Endodermal cell (in vitro differentiated cells): ENCODE measurements at regions not wholly inside any gene's neighbourhood (a gene's known extent, or its start where the extent isn't known, plus 50 kb on each side); places are given as distances from the start of the nearest gene placed in this dataset.
A peak's percentile ranks its signal among the peaks of the same experiment; 100 is the strongest.

Source experiments
- DNase-seq: peaks from one replicate; pipeline ENCODE4 v3.0.0-alpha.2; 2017
- H3K27ac ChIP-seq: 2 replicates; pipeline ENCODE4 v1.5.1; 2013; ENCODE audit warnings: mild to moderate bottlenecking, low read depth, low read length, moderate library complexity
- H3K27me3 ChIP-seq: 2 replicates; pipeline ENCODE4 v1.6.1; 2013; ENCODE audit warnings: mild to moderate bottlenecking, low read length, moderate library complexity; ENCODE audit not compliant: insufficient read depth, control insufficient read depth, poor library complexity, severe bottlenecking
- H3K36me3 ChIP-seq: 2 replicates; pipeline ENCODE4 v1.7.0; 2013; ENCODE audit warnings: mild to moderate bottlenecking, low read length, moderate library complexity; ENCODE audit not compliant: control insufficient read depth, insufficient read depth
- H3K4me1 ChIP-seq: one replicate; pipeline ENCODE4 v1.7.0; 2013; ENCODE audit warnings: low read length; ENCODE audit not compliant: control insufficient read depth, insufficient read depth
- H3K4me3 ChIP-seq: 2 replicates; pipeline ENCODE4 v1.5.1; 2013; ENCODE audit warnings: mild to moderate bottlenecking, low read length, moderate library complexity
- H3K9ac ChIP-seq: 2 replicates; pipeline ENCODE4 v1.6.1; 2013; ENCODE audit warnings: mild to moderate bottlenecking, low read length, moderate library complexity; ENCODE audit not compliant: poor library complexity, severe bottlenecking; ENCODE audit errors: extremely low read depth
- H3K9me3 ChIP-seq: 2 replicates; pipeline ENCODE4 v1.6.1; 2013; ENCODE audit warnings: mild to moderate bottlenecking, low read length, moderate library complexity; ENCODE audit not compliant: control insufficient read depth
- H3K27ac Mint-ChIP-seq: 2 replicates; pipeline ENCODE4 v1.8.0; 2020; ENCODE audit warnings: mixed read lengths
- H3K27me3 Mint-ChIP-seq: 2 replicates; pipeline ENCODE4 v1.8.0; 2021; ENCODE audit warnings: mild to moderate bottlenecking, mixed read lengths; ENCODE audit not compliant: insufficient read depth
- H3K36me3 Mint-ChIP-seq: 2 replicates; pipeline ENCODE4 v1.8.0; 2020; ENCODE audit warnings: low read depth, mixed read lengths
- H3K4me1 Mint-ChIP-seq: 2 replicates; pipeline ENCODE4 v1.8.0; 2020; ENCODE audit warnings: mixed read lengths
- H3K4me3 Mint-ChIP-seq: 2 replicates; pipeline ENCODE4 v1.8.0; 2020; ENCODE audit warnings: mild to moderate bottlenecking, moderate library complexity, mixed read lengths
- H3K9me3 Mint-ChIP-seq: 2 replicates; pipeline ENCODE4 v1.8.0; 2020; ENCODE audit warnings: mild to moderate bottlenecking, mixed read lengths
- CTCF ChIP-seq: fragments of 200-600 bp; sonication (generic); conservative IDR thresholded peaks from 2 replicates; pipeline ENCODE4 v1.5.0; 2021; ENCODE audit warnings: antibody characterized with exemption, mild to moderate bottlenecking
- whole genome bisulfite sequencing, 2 experiments: methylation state at CpG; one replicate each; pipeline versions ENCODE4 v1.1.5 to v1.1.7; 2013; ENCODE audit warnings: missing lambda C conversion rate in 2 of 2, mixed read lengths in 1 of 2; ENCODE audit not compliant: insufficient coverage in 1 of 2, insufficient read length in 1 of 2; 5-methylcytosine and 5-hydroxymethylcytosine counted together

- WGBS, 2 experiments: 82 to 93% methylated on average over 2 to 3 of the region's 3 CpGs
- Mint-ChIP-seq H3K9me3 (peaks cover 53% of the 10 kb centered on the region), H3K36me3 (peaks cover 14% of the 10 kb centered on the region), H3K27ac (no peak overlapping the region), H3K27me3 (peaks cover 26% of the 10 kb centered on the region), H3K4me3 (no peak overlapping the region), H3K4me1 (peaks cover 12% of the 10 kb centered on the region)
- H3K36me3 ChIP-seq: no peaks in the 10 kb centered on the region
- DNase-seq: no peak
- H3K4me3 ChIP-seq: no peak overlapping the region
- no peak overlapping the region for H3K27ac ChIP-seq
- peaks cover 26% of the 10 kb centered on the region for H3K9me3 ChIP-seq
- H3K9ac ChIP-seq: no peak overlapping the region
- no peaks in the 10 kb centered on the region for H3K27me3 ChIP-seq
- H3K4me1 ChIP-seq: no peaks in the 10 kb centered on the region
- no peak for TF ChIP-seq CTCF
Measured at GRCh38 chr1:115577513-115577912, 64.3 kb upstream of the VANGL1 start.

- Histone ChIP-seq H3K9ac (no peak overlapping the region), H3K36me3 (no peaks in the 10 kb centered on the region), H3K9me3 (peaks cover 33% of the 10 kb centered on the region), H3K4me3 (no peak overlapping the region), H3K27ac (no peak overlapping the region), H3K4me1 (no peaks in the 10 kb centered on the region), H3K27me3 (no peaks in the 10 kb centered on the region)
- no peak for TF ChIP-seq CTCF
- DNase-seq: no peak
- H3K9me3 Mint-ChIP-seq: peaks cover 54% of the 10 kb centered on the region
- H3K36me3 Mint-ChIP-seq: peaks cover 14% of the 10 kb centered on the region
- H3K4me3 Mint-ChIP-seq: no peak overlapping the region
- H3K27ac Mint-ChIP-seq: no peak overlapping the region
- peaks cover 12% of the 10 kb centered on the region for H3K4me1 Mint-ChIP-seq
- H3K27me3 Mint-ChIP-seq: peaks cover 13% of the 10 kb centered on the region
Measured at GRCh38 chr1:115575661-115576060, 66.1 kb upstream of the VANGL1 start.

GRCh38 chr1:115572710-115573109, 69.1 kb upstream of the VANGL1 start:
- peaks cover 12% of the 10 kb centered on the region for H3K4me1 Mint-ChIP-seq

More at GRCh38 chr1:115572710-115573109, 69.1 kb upstream of the VANGL1 start:
- TF ChIP-seq CTCF: no peak
- no peaks in the 10 kb centered on the region for H3K27me3 Mint-ChIP-seq
- Histone ChIP-seq H3K4me3 (peak overlapping the region; percentile 47), H3K9me3 (peaks cover 46% of the 10 kb centered on the region), H3K36me3 (no peaks in the 10 kb centered on the region), H3K27ac (no peak overlapping the region), H3K9ac (no peak overlapping the region), H3K27me3 (no peaks in the 10 kb centered on the region), H3K4me1 (no peaks in the 10 kb centered on the region)
- H3K36me3 Mint-ChIP-seq: peaks cover 12% of the 10 kb centered on the region
- H3K9me3 Mint-ChIP-seq: peaks cover 42% of the 10 kb centered on the region
- WGBS, 2 experiments: 91 to 100% methylated on average over 1 of the region's 1 CpG
- H3K4me3 Mint-ChIP-seq: no peak overlapping the region
- no peak for DNase-seq
- H3K27ac Mint-ChIP-seq: no peak overlapping the region
